ENCODE measurements at regions not wholly inside any gene's neighbourhood (a gene's known extent, or its start where the extent isn't known, plus 50 kb on each side); places are given as distances from the start of the nearest gene placed in this dataset.

- no peak for TF ChIP-seq CTCF (IDR thresholded peaks at IDR 0.05; ENCODE audit: low read depth, low read length, poor library complexity, severe bottlenecking)
- no peak for TF ChIP-seq EZH2phosphoT487 (IDR thresholded peaks at IDR 0.05; ENCODE audit: borderline replicate concordance, low read length)
Measured at GRCh38 chr6:23523771-23524170, 602.2 kb upstream of the NRSN1 start.

All from DOHH2 (cell line).